ENCODE measurements at regions not wholly inside any gene's neighbourhood (a gene's known extent, or its start where the extent isn't known, plus 50 kb on each side); places are given as distances from the start of the nearest gene placed in this dataset.

GRCh38 chr6:113464960-113465359, 392.2 kb upstream of the MARCKS start:
- TF ChIP-seq RAD21 (IDR thresholded peaks at IDR 0.05; ENCODE audit: low read length) (no peak), JUND (IDR thresholded peaks at IDR 0.05) (peak; percentile 72)

Data from SK-N-SH (cell line).